Thyroid gland (tissue), 4 donors: ENCODE measurements at regions not wholly inside any gene's neighbourhood (a gene's known extent, or its start where the extent isn't known, plus 50 kb on each side); places are given as distances from the start of the nearest gene placed in this dataset.

ENCODE experiments used
- DNase-seq, 2 donors: peaks; one replicate each; pipeline ENCODE4 v3.0.0-alpha.2; 2019
- H3K27ac ChIP-seq, 3 donors: fragments of 200-600 bp; sonication (generic); 1 replicate in 2 of 3; 2 replicates in 1 of 3; pipeline ENCODE4 v1.5.1; 2016 to 2019; ENCODE audit warnings: mild to moderate bottlenecking in 1 of 3, moderate library complexity in 1 of 3
- H3K27me3 ChIP-seq: fragments of 200-600 bp; sonication (generic); one replicate; pipeline ENCODE4 v1.5.1; 2019
- H3K36me3 ChIP-seq, 2 donors: fragments of 200-600 bp; sonication (generic); one replicate each; pipeline ENCODE4 v1.5.1; 2016 to 2019
- H3K4me1 ChIP-seq, 2 donors: fragments of 200-600 bp; sonication (generic); one replicate each; pipeline ENCODE4 v1.5.1; 2017 to 2019
- H3K4me3 ChIP-seq, 3 donors: fragments of 200-600 bp; sonication (generic); replicated peaks in 1 of 3; 1 replicate in 2 of 3; 2 replicates in 1 of 3; pipeline ENCODE4 v1.5.1; 2016; ENCODE audit warnings: mild to moderate bottlenecking in 1 of 3
- H3K9me3 ChIP-seq: fragments of 200-600 bp; sonication (generic); one replicate; pipeline ENCODE4 v1.5.1; 2017
- CTCF ChIP-seq, 6 experiments: fragments of 200-600 bp in 3 of 6; fragments of 450-650 bp in 3 of 6; sonication (generic) in 3 of 6; IDR thresholded peaks; one replicate each; pipeline ENCODE4 v1.5.1; 2016 to 2019; ENCODE audit warnings: antibody characterized with exemption in 6 of 6, mild to moderate bottlenecking in 2 of 6, inconsistent platforms in 1 of 6, moderate library complexity in 1 of 6
- POLR2A ChIP-seq, 2 donors: fragments of 450-650 bp; IDR thresholded peaks; one replicate each; pipeline ENCODE4 v1.6.1; 2017; ENCODE audit warnings: antibody characterized with exemption in 2 of 2, mild to moderate bottlenecking in 2 of 2, moderate library complexity in 1 of 2
- WGBS, 2 donors: methylation state at CpG; one replicate each; pipeline ENCODE4 v1.1.5; 2017; 5-methylcytosine and 5-hydroxymethylcytosine counted together
- intact Hi-C: fragments of 100-400 bp; cut with DNase I; formaldehyde crosslinking; loops from one replicate; pipeline ENCODE4 v1.15.1; 2023

- no peaks in the 10 kb centered on the region for H3K9me3 ChIP-seq
- no peaks in the 10 kb centered on the region for H3K27me3 ChIP-seq
- intact Hi-C loops: no loop called here
- H3K4me1 ChIP-seq: no peaks in the 10 kb centered on the region
- no peak for DNase-seq
- TF ChIP-seq CTCF (IDR thresholded peaks at IDR 0.05) (no peak), POLR2A (IDR thresholded peaks at IDR 0.05) (no peak)
- no peaks in the 10 kb centered on the region for H3K36me3 ChIP-seq
- H3K27ac ChIP-seq: no peak overlapping the region
- WGBS, 2 donors: 88 to 91% methylated on average over 2 of the region's 2 CpGs
- no peak overlapping the region for H3K4me3 ChIP-seq
These were observed 100.7 kb downstream of the ARL4A start for GRCh38 chr7:12788171-12788570.

DNA sequence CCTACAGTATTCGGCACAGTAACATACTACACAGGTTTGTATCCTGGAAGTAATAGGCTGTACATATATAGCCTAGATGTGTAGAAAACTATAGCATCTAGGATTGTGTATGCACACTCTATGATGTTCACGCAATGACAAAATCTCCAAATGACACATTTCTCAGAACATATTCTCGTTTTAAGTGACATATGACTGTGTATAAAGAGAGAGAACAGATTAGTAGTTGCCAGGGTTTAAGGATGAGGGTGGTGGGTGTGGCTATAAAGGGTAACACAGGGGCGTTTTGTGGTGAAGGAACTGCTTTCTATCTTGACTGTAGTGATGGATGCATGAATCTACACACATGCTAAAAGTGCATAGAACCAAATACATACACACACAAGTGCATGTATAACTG, 101.2 kb downstream of the ARL4A start:
- Histone ChIP-seq H3K36me3 (no peaks in the 10 kb centered on the region), H3K27ac (no peak overlapping the region), H3K4me3 (no peak overlapping the region), H3K9me3 (no peaks in the 10 kb centered on the region), H3K27me3 (no peaks in the 10 kb centered on the region), H3K4me1 (no peaks in the 10 kb centered on the region)
- intact Hi-C loops: no loop called here
- WGBS, 2 donors: 76 to 83% methylated on average over 4 of the region's 4 CpGs
- TF ChIP-seq POLR2A (IDR thresholded peaks at IDR 0.05): no peak
- no peak for TF ChIP-seq CTCF (IDR thresholded peaks at IDR 0.05)
- DNase-seq: no peak

- Histone ChIP-seq H3K4me1 (no peaks in the 10 kb centered on the region), H3K27ac (no peak overlapping the region), H3K4me3 (no peak overlapping the region), H3K27me3 (no peaks in the 10 kb centered on the region), H3K9me3 (no peaks in the 10 kb centered on the region), H3K36me3 (no peaks in the 10 kb centered on the region)
- intact Hi-C loops: no loop called here
- no peak for DNase-seq
- TF ChIP-seq CTCF (IDR thresholded peaks at IDR 0.05) (no peak), POLR2A (IDR thresholded peaks at IDR 0.05) (no peak)
- 80 to 97% methylated on average over 3 of the region's 3 CpGs for WGBS, 2 donors
These were observed 107.4 kb downstream of the ARL4A start for GRCh38 chr7:12794722-12795302.

GRCh38 chr7:12796397-12797127, 109.1 kb downstream of the ARL4A start:
- no peaks in the 10 kb centered on the region for H3K36me3 ChIP-seq
- no peaks in the 10 kb centered on the region for H3K27me3 ChIP-seq
- no peaks in the 10 kb centered on the region for H3K4me1 ChIP-seq
- H3K27ac ChIP-seq: no peak overlapping the region
- TF ChIP-seq POLR2A (IDR thresholded peaks at IDR 0.05): no peak
- no peak for TF ChIP-seq CTCF (IDR thresholded peaks at IDR 0.05)
- DNase-seq: no peak
- WGBS, 2 donors: 66 to 76% methylated on average over 4 of the region's 4 CpGs
- H3K4me3 ChIP-seq: no peak overlapping the region
- no peaks in the 10 kb centered on the region for H3K9me3 ChIP-seq
- intact Hi-C loops: no loop called here

- H3K27me3 ChIP-seq: no peaks in the 10 kb centered on the region
- H3K27ac ChIP-seq: no peak overlapping the region
- no peaks in the 10 kb centered on the region for H3K4me1 ChIP-seq
- WGBS, 2 donors: 70 to 80% methylated on average over 3 of the region's 3 CpGs
- intact Hi-C loops: no loop called here
- H3K4me3 ChIP-seq: no peak overlapping the region
- no peak for DNase-seq
- no peaks in the 10 kb centered on the region for H3K36me3 ChIP-seq
- no peak for TF ChIP-seq POLR2A (IDR thresholded peaks at IDR 0.05)
- no peak for TF ChIP-seq CTCF (IDR thresholded peaks at IDR 0.05)
- H3K9me3 ChIP-seq: no peaks in the 10 kb centered on the region
These were observed 113.1 kb downstream of the ARL4A start for GRCh38 chr7:12800486-12800885.
